Large intestine (tissue), 3 donors: ENCODE measurements at regions not wholly inside any gene's neighbourhood (a gene's known extent, or its start where the extent isn't known, plus 50 kb on each side); places are given as distances from the start of the nearest gene placed in this dataset.
"Not testable (repeated sequence)": the region's sequence is repeated elsewhere in the genome, so short reads cannot be mapped to it uniquely, and the experiment has no call there.

Source experiments
- DNase-seq, 2 donors: peaks; one replicate each; pipeline versions ENCODE4 v3.0.0 to v3.0.0-alpha.2; 2013
- H3K27ac ChIP-seq: one replicate; pipeline ENCODE4 v1.5.1; 2013; ENCODE audit warnings: low read length
- H3K27me3 ChIP-seq: 2 replicates; pipeline ENCODE4 v1.6.1; 2013; ENCODE audit warnings: low read length; ENCODE audit not compliant: control insufficient read depth, insufficient read depth
- H3K36me3 ChIP-seq: 2 replicates; pipeline ENCODE4 v1.6.1; 2013; ENCODE audit warnings: low read length; ENCODE audit not compliant: control insufficient read depth, insufficient read depth
- H3K4me1 ChIP-seq: one replicate; pipeline ENCODE4 v1.6.1; 2013; ENCODE audit warnings: low read length; ENCODE audit not compliant: control insufficient read depth, insufficient read depth
- H3K4me3 ChIP-seq: one replicate; pipeline ENCODE4 v1.5.1; 2013; ENCODE audit warnings: low read length
- H3K9me3 ChIP-seq: one replicate; pipeline ENCODE4 v1.6.1; 2013; ENCODE audit warnings: mild to moderate bottlenecking, low read depth, low read length, moderate library complexity; ENCODE audit not compliant: control insufficient read depth
- WGBS: methylation state at CpG from one replicate; pipeline ENCODE4 v1.1.5; 2013; ENCODE audit warnings: low lambda C conversion rate; ENCODE audit not compliant: insufficient coverage; 5-methylcytosine and 5-hydroxymethylcytosine counted together

GRCh38 chr1:118588566-118588965, 399.6 kb downstream of the TBX15 start:
- H3K36me3 ChIP-seq: no peaks in the 10 kb centered on the region

GRCh38 chr1:118578276-118578675, 393.2 kb upstream of the SPAG17 start:
- Histone ChIP-seq H3K4me1 (no peaks in the 10 kb centered on the region), H3K36me3 (no peaks in the 10 kb centered on the region), H3K27ac (no peak overlapping the region), H3K4me3 (no peak overlapping the region), H3K9me3 (no peaks in the 10 kb centered on the region), H3K27me3 (no peaks in the 10 kb centered on the region)
- no peak for DNase-seq

More at GRCh38 chr1:118588566-118588965, 399.6 kb downstream of the TBX15 start:
- no peaks in the 10 kb centered on the region for H3K9me3 ChIP-seq
- H3K27ac ChIP-seq: no peak overlapping the region
- H3K4me1 ChIP-seq: no peaks in the 10 kb centered on the region
- no peak for DNase-seq
- no peaks in the 10 kb centered on the region for H3K27me3 ChIP-seq
- no peak overlapping the region for H3K4me3 ChIP-seq

- Histone ChIP-seq H3K27me3 (no peaks in the 10 kb centered on the region), H3K27ac (no peak overlapping the region), H3K9me3 (no peaks in the 10 kb centered on the region), H3K4me3 (no peak overlapping the region), H3K4me1 (no peaks in the 10 kb centered on the region), H3K36me3 (no peaks in the 10 kb centered on the region)
- no peak for DNase-seq
- no CpG with 5 or more reads among the region's 2 CpGs for WGBS
Observed at GRCh38 chr1:118575060-118575459, 390.0 kb upstream of the SPAG17 start.

GRCh38 chr1:118564961-118565703, 380.1 kb upstream of the SPAG17 start:
- H3K27ac ChIP-seq: no peak overlapping the region
- no peaks in the 10 kb centered on the region for H3K27me3 ChIP-seq
- H3K36me3 ChIP-seq: no peaks in the 10 kb centered on the region
- DNase-seq: no peak
- no peak overlapping the region for H3K4me3 ChIP-seq
- no peaks in the 10 kb centered on the region for H3K4me1 ChIP-seq
- 91% methylated on average over 1 of the region's 2 CpGs for WGBS
- no peaks in the 10 kb centered on the region for H3K9me3 ChIP-seq

- DNase-seq: peak; percentile 5 to 17
- H3K4me3 ChIP-seq: no peak overlapping the region
- no peaks in the 10 kb centered on the region for H3K4me1 ChIP-seq
- no peaks in the 10 kb centered on the region for H3K27me3 ChIP-seq
- no CpG with 5 or more reads among the region's 6 CpGs for WGBS
- H3K9me3 ChIP-seq: no peaks in the 10 kb centered on the region
- no peaks in the 10 kb centered on the region for H3K36me3 ChIP-seq
- H3K27ac ChIP-seq: no peak overlapping the region
Observed at GRCh38 chr1:118563981-118564951, 379.2 kb upstream of the SPAG17 start.

- no peak overlapping the region for H3K27ac ChIP-seq
- no peak overlapping the region for H3K4me3 ChIP-seq
- no peaks in the 10 kb centered on the region for H3K9me3 ChIP-seq
- H3K36me3 ChIP-seq: no peaks in the 10 kb centered on the region
- no peak for DNase-seq
- H3K4me1 ChIP-seq: no peaks in the 10 kb centered on the region
- WGBS: no CpG with 5 or more reads among the region's 3 CpGs
- H3K27me3 ChIP-seq: no peaks in the 10 kb centered on the region
Observed at GRCh38 chr1:118558933-118559332, 373.9 kb upstream of the SPAG17 start.

GRCh38 chr1:118556936-118557335, 371.9 kb upstream of the SPAG17 start:
- 73% methylated on average over 1 of the region's 2 CpGs for WGBS
- no peak for DNase-seq
- Histone ChIP-seq H3K27ac (no peak overlapping the region), H3K36me3 (no peaks in the 10 kb centered on the region), H3K4me3 (no peak overlapping the region), H3K9me3 (no peaks in the 10 kb centered on the region), H3K4me1 (no peaks in the 10 kb centered on the region), H3K27me3 (no peaks in the 10 kb centered on the region)

- no CpG with 5 or more reads among the region's 3 CpGs for WGBS
- H3K4me1 ChIP-seq: no peaks in the 10 kb centered on the region
- H3K27ac ChIP-seq: no peak overlapping the region
- H3K27me3 ChIP-seq: no peaks in the 10 kb centered on the region
- DNase-seq: no peak
- H3K36me3 ChIP-seq: no peaks in the 10 kb centered on the region
- no peaks in the 10 kb centered on the region for H3K9me3 ChIP-seq
- no peak overlapping the region for H3K4me3 ChIP-seq
Observed at GRCh38 chr1:118555638-118556037, 370.6 kb upstream of the SPAG17 start.

GRCh38 chr1:118535901-118536300, 350.9 kb upstream of the SPAG17 start:
- Histone ChIP-seq H3K9me3 (no peaks in the 10 kb centered on the region), H3K4me3 (no peak overlapping the region), H3K27ac (no peak overlapping the region), H3K4me1 (no peaks in the 10 kb centered on the region), H3K36me3 (no peaks in the 10 kb centered on the region), H3K27me3 (no peaks in the 10 kb centered on the region)
- 50% methylated on average over 1 of the region's 3 CpGs for WGBS
- no peak for DNase-seq

GRCh38 chr1:118511922-118512321, 326.9 kb upstream of the SPAG17 start:
- no CpG with 5 or more reads among the region's 1 CpG for WGBS
- H3K9me3 ChIP-seq, H3K27me3 ChIP-seq: not testable (repeated sequence)

More at GRCh38 chr1:118511922-118512321, 326.9 kb upstream of the SPAG17 start:
- H3K4me3 ChIP-seq, H3K4me1 ChIP-seq, H3K36me3 ChIP-seq, H3K27ac ChIP-seq, DNase-seq: not testable (repeated sequence)
